ENCODE measurements at regions not wholly inside any gene's neighbourhood (a gene's known extent, or its start where the extent isn't known, plus 50 kb on each side); places are given as distances from the start of the nearest gene placed in this dataset.

- no peaks in the 10 kb centered on the region for H4K20me1 ChIP-seq (ENCODE audit: insufficient read depth)
- no peaks in the 10 kb centered on the region for H3K9me3 ChIP-seq (ENCODE audit: low read length)
- no peak overlapping the region for H3K9ac ChIP-seq (ENCODE audit: low read length)
- H3K27me3 ChIP-seq (ENCODE audit: insufficient read depth, low read depth, low read length) = no peaks in the 10 kb centered on the region
- H3F3A ChIP-seq (ENCODE audit: insufficient read depth, low read length, poor library complexity, severe bottlenecking) = no peaks in the 10 kb centered on the region
- H3K36me3 ChIP-seq (ENCODE audit: insufficient read depth, low read length) = no peaks in the 10 kb centered on the region
- H3K4me2 ChIP-seq (ENCODE audit: low read length) = no peak overlapping the region
- no peaks in the 10 kb centered on the region for H3K79me2 ChIP-seq (replicated peaks; ENCODE audit: insufficient read depth, low read length)
- H2AFZ ChIP-seq (ENCODE audit: low read depth, low read length) = no peak overlapping the region
- no peak for TF ChIP-seq POLR2AphosphoS5 (IDR thresholded peaks at IDR 0.05)
- no peak for TF ChIP-seq EP300 (conservative IDR thresholded peaks at IDR 0.05; ENCODE audit: poor library complexity, severe bottlenecking)
- no peak for TF ChIP-seq TAF1 (IDR thresholded peaks at IDR 0.05; ENCODE audit: low read depth)
- no peak for TF ChIP-seq MXI1 (conservative IDR thresholded peaks at IDR 0.05; ENCODE audit: poor library complexity, severe bottlenecking)
- no peak for TF ChIP-seq REST (IDR thresholded peaks at IDR 0.05; ENCODE audit: borderline replicate concordance)
- H3K4me3 ChIP-seq (ENCODE audit: low read length) = no peak overlapping the region
- H3K27ac ChIP-seq (ENCODE audit: low read length) = no peak overlapping the region
- H3K9me2 ChIP-seq (ENCODE audit: insufficient read depth, low read length) = no peaks in the 10 kb centered on the region
Measured at GRCh38 chr12:126247936-126248335, 1182.7 kb downstream of the AACS start.

GRCh38 chr12:126248871-126249403 lies 1183.7 kb downstream of the AACS start:
- Histone ChIP-seq H3K36me3 (ENCODE audit: insufficient read depth, low read length) (no peaks in the 10 kb centered on the region), H3K9ac (ENCODE audit: low read length) (no peak overlapping the region), H4K20me1 (ENCODE audit: insufficient read depth) (no peaks in the 10 kb centered on the region), H3K27me3 (ENCODE audit: insufficient read depth, low read depth, low read length) (no peaks in the 10 kb centered on the region), H3K9me3 (ENCODE audit: low read length) (no peaks in the 10 kb centered on the region), H3K4me2 (ENCODE audit: low read length) (no peak overlapping the region), H3K9me2 (ENCODE audit: insufficient read depth, low read length) (no peaks in the 10 kb centered on the region), H2AFZ (ENCODE audit: low read depth, low read length) (no peak overlapping the region), H3K4me3 (ENCODE audit: low read length) (no peak overlapping the region), H3F3A (ENCODE audit: insufficient read depth, low read length, poor library complexity, severe bottlenecking) (no peaks in the 10 kb centered on the region), H3K79me2 (replicated peaks; ENCODE audit: insufficient read depth, low read length) (no peaks in the 10 kb centered on the region), H3K27ac (ENCODE audit: low read length) (no peak overlapping the region)
- no peak for TF ChIP-seq EZH2 (IDR thresholded peaks at IDR 0.05; ENCODE audit: borderline replicate concordance, insufficient read depth, low read length, poor library complexity, severe bottlenecking)
- no peak for TF ChIP-seq MXI1 (conservative IDR thresholded peaks at IDR 0.05; ENCODE audit: poor library complexity, severe bottlenecking)
- TF ChIP-seq RAD21 (conservative IDR thresholded peaks at IDR 0.05) = no peak
- TF ChIP-seq REST (IDR thresholded peaks at IDR 0.05; ENCODE audit: borderline replicate concordance) = no peak
- no peak for TF ChIP-seq TAF1 (IDR thresholded peaks at IDR 0.05; ENCODE audit: low read depth)
- no peak for TF ChIP-seq EP300 (conservative IDR thresholded peaks at IDR 0.05; ENCODE audit: poor library complexity, severe bottlenecking)
- TF ChIP-seq SMC3 (conservative IDR thresholded peaks at IDR 0.05; ENCODE audit: poor library complexity) = no peak
- TF ChIP-seq POLR2AphosphoS5 (IDR thresholded peaks at IDR 0.05) = no peak
- no peak for TF ChIP-seq CTCF (IDR thresholded peaks at IDR 0.05; ENCODE audit: poor library complexity, severe bottlenecking)
